HFFc6 (cell line): ENCODE measurements at regions not wholly inside any gene's neighbourhood (a gene's known extent, or its start where the extent isn't known, plus 50 kb on each side); places are given as distances from the start of the nearest gene placed in this dataset.

ENCODE experiments used
- DNase-seq: peaks from one replicate; pipeline ENCODE4 v3.0.0-alpha.2; 2018
- H3K27ac Mint-ChIP-seq: 2 replicates; pipeline ENCODE4 v1.8.0; 2020; ENCODE audit warnings: mild to moderate bottlenecking, mixed read lengths
- H3K27me3 Mint-ChIP-seq: 2 replicates; pipeline ENCODE4 v1.8.0; 2021; ENCODE audit warnings: mild to moderate bottlenecking, moderate library complexity, mixed read lengths; ENCODE audit not compliant: insufficient read depth
- H3K36me3 Mint-ChIP-seq: 2 replicates; pipeline ENCODE4 v1.8.0; 2021; ENCODE audit warnings: low read depth, mixed read lengths
- H3K4me1 Mint-ChIP-seq: 2 replicates; pipeline ENCODE4 v1.8.0; 2020; ENCODE audit warnings: low read depth, mixed read lengths
- H3K4me3 Mint-ChIP-seq: 2 replicates; pipeline ENCODE4 v1.8.0; 2020; ENCODE audit warnings: mild to moderate bottlenecking, moderate library complexity, mixed read lengths
- H3K9me3 Mint-ChIP-seq: 2 replicates; pipeline ENCODE4 v1.8.0; 2020; ENCODE audit warnings: mild to moderate bottlenecking, mixed read lengths
- CTCF ChIP-seq: fragments of 200-600 bp; sonication (generic); IDR thresholded peaks from 2 replicates; pipeline ENCODE4 v1.5.0; 2021; ENCODE audit warnings: antibody characterized with exemption, mild to moderate bottlenecking

- H3K27ac Mint-ChIP-seq = no peak overlapping the region
- H3K4me3 Mint-ChIP-seq = no peak overlapping the region
- no peaks in the 10 kb centered on the region for H3K36me3 Mint-ChIP-seq
- peaks cover 2% of the 10 kb centered on the region; the same call in 1 of the 2 replicates for H3K27me3 Mint-ChIP-seq
- H3K9me3 Mint-ChIP-seq = no peaks in the 10 kb centered on the region
- DNase-seq = no peak
- no peaks in the 10 kb centered on the region for H3K4me1 Mint-ChIP-seq
- TF ChIP-seq CTCF = no peak
Measured at GRCh38 chr7:19312416-19312815, 167.2 kb upstream of the FERD3L start.

GRCh38 chr7:19307554-19307953 is 162.3 kb upstream of the FERD3L start:
- no peak for TF ChIP-seq CTCF
- H3K4me1 Mint-ChIP-seq = peaks cover 27% of the 10 kb centered on the region; the same call in 1 of the 2 replicates
- H3K4me3 Mint-ChIP-seq = no peak overlapping the region
- H3K27ac Mint-ChIP-seq = no peak overlapping the region
- peaks cover 2% of the 10 kb centered on the region; the same call in 1 of the 2 replicates for H3K27me3 Mint-ChIP-seq
- H3K36me3 Mint-ChIP-seq = peaks cover 3% of the 10 kb centered on the region; the same call in 1 of the 2 replicates
- H3K9me3 Mint-ChIP-seq = no peaks in the 10 kb centered on the region
- DNase-seq = no peak

DNA sequence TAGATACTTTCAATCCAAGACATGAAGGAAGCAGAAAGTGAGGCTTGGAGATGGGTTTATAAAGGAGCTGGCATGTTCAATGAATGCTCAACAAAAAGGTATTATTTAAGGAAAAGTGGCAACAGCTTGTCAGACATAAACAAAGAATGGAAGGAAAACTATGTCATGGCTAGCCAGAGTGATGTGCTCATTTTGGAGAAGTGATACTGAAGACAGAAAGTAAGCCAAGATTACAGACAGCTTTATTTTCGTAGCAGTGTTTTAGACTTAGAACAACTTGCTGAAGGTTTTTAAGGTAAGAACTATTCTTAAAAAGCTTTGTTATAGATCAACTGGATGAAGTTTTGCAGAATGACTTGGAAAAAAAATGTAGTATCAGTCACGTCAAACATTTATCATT is 160.5 kb upstream of the FERD3L start:
- no peak for DNase-seq
- H3K36me3 Mint-ChIP-seq = peaks cover 4% of the 10 kb centered on the region; the same call in 1 of the 2 replicates
- no peak overlapping the region; the same call in 1 of the 2 replicates for H3K4me3 Mint-ChIP-seq
- TF ChIP-seq CTCF = no peak
- H3K4me1 Mint-ChIP-seq = peaks cover 27% of the 10 kb centered on the region; the same call in 1 of the 2 replicates
- no peaks in the 10 kb centered on the region for H3K27me3 Mint-ChIP-seq
- H3K27ac Mint-ChIP-seq = no peak overlapping the region
- no peaks in the 10 kb centered on the region for H3K9me3 Mint-ChIP-seq

DNA sequence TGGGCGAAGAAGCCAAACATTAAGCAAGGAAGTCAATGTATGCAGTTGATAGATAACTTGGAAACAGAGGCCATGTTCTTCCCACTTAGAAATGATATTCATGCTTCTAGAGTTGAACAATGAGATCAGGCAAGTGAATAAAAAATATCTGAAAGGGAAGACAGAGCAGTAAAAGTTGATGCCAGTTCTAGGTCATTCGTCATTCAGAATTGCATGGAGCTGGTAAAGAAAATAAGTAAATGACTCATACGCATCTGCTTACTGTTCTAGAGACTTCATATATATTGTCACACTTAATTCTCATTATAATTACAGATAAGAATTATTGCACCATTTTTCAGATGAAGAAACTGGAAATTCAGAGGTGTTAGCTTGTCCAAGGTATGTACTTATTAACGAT is 158.9 kb upstream of the FERD3L start:
- H3K36me3 Mint-ChIP-seq = peaks cover 4% of the 10 kb centered on the region; the same call in 1 of the 2 replicates
- no peak for TF ChIP-seq CTCF
- DNase-seq = no peak

GRCh38 chr7:19302731-19303130 is 157.5 kb upstream of the FERD3L start:
- Mint-ChIP-seq H3K27ac (no peak overlapping the region), H3K4me1 (peaks cover 27% of the 10 kb centered on the region; the same call in 1 of the 2 replicates), H3K27me3 (no peaks in the 10 kb centered on the region), H3K4me3 (peak overlapping the region; percentile 68; the same call in 1 of the 2 replicates), H3K36me3 (peaks cover 4% of the 10 kb centered on the region; the same call in 1 of the 2 replicates), H3K9me3 (no peaks in the 10 kb centered on the region)
- TF ChIP-seq CTCF = no peak
- DNase-seq = no peak

More for the DNA sequence above, 158.9 kb upstream of the FERD3L start:
- no peak overlapping the region for H3K27ac Mint-ChIP-seq
- H3K9me3 Mint-ChIP-seq = no peaks in the 10 kb centered on the region
- H3K4me3 Mint-ChIP-seq = no peak overlapping the region
- H3K27me3 Mint-ChIP-seq = no peaks in the 10 kb centered on the region
- H3K4me1 Mint-ChIP-seq = peaks cover 27% of the 10 kb centered on the region; the same call in 1 of the 2 replicates

GRCh38 chr7:19296617-19297016 is 151.4 kb upstream of the FERD3L start:
- no peak for TF ChIP-seq CTCF
- no peak overlapping the region for H3K27ac Mint-ChIP-seq
- H3K4me3 Mint-ChIP-seq = no peak overlapping the region
- no peak for DNase-seq
- peaks cover 25% of the 10 kb centered on the region for H3K4me1 Mint-ChIP-seq
- H3K9me3 Mint-ChIP-seq = no peaks in the 10 kb centered on the region
- no peaks in the 10 kb centered on the region for H3K27me3 Mint-ChIP-seq
- no peaks in the 10 kb centered on the region for H3K36me3 Mint-ChIP-seq
